ENCODE measurements at regions not wholly inside any gene's neighbourhood (a gene's known extent, or its start where the extent isn't known, plus 50 kb on each side); places are given as distances from the start of the nearest gene placed in this dataset.

- Histone ChIP-seq H3K23ac (ENCODE audit: insufficient read length, low read depth, low read length) (no peak overlapping the region), H3K79me1 (ENCODE audit: insufficient read depth, low read depth, low read length, poor library complexity, severe bottlenecking) (no peaks in the 10 kb centered on the region), H2BK120ac (ENCODE audit: low read depth, low read length, poor library complexity, severe bottlenecking) (no peak overlapping the region), H2BK12ac (ENCODE audit: insufficient read length, low read depth, low read length) (no peak overlapping the region), H3K4me1 (ENCODE audit: insufficient read depth, low read length) (no peaks in the 10 kb centered on the region), H3K23me2 (ENCODE audit: insufficient read length, low read depth, low read length, poor library complexity, severe bottlenecking) (no peaks in the 10 kb centered on the region), H3K9ac (ENCODE audit: extremely low read depth, insufficient read length, low read length) (no peak overlapping the region), H4K20me1 (ENCODE audit: control insufficient read depth, insufficient read depth, insufficient read length) (no peaks in the 10 kb centered on the region), H2BK5ac (ENCODE audit: insufficient read length, low read length) (no peak overlapping the region), H4K91ac (ENCODE audit: insufficient read length, low read depth, low read length) (no peak overlapping the region), H2AK5ac (ENCODE audit: insufficient read length, low read length) (no peak overlapping the region), H3K79me2 (ENCODE audit: insufficient read depth, low read length) (no peaks in the 10 kb centered on the region), H3K18ac (ENCODE audit: insufficient read length, low read depth, low read length) (no peak overlapping the region), H3T11ph (ENCODE audit: low read length) (no peak overlapping the region), H3K4ac (ENCODE audit: low read depth, low read length) (no peak overlapping the region), H2BK20ac (ENCODE audit: low read depth, low read length, poor library complexity, severe bottlenecking) (no peak overlapping the region), H3K4me2 (ENCODE audit: insufficient read depth, insufficient read length, low read length) (no peak overlapping the region), H3K56ac (ENCODE audit: insufficient read length, low read depth, low read length) (no peak overlapping the region), H3K27me3 (ENCODE audit: insufficient read depth, low read length) (no peaks in the 10 kb centered on the region), H2AFZ (ENCODE audit: low read length) (no peak overlapping the region), H3K9me3 (ENCODE audit: control insufficient read depth, low read depth, low read length) (no peaks in the 10 kb centered on the region), H2BK15ac (ENCODE audit: low read depth, low read length) (no peak overlapping the region), H3K27ac (ENCODE audit: insufficient read length, low read depth, low read length) (no peak overlapping the region), H4K5ac (ENCODE audit: insufficient read length, low read depth, low read length) (no peak overlapping the region), H3K14ac (ENCODE audit: insufficient read depth, low read length) (no peak overlapping the region), H4K8ac (replicated peaks; ENCODE audit: insufficient read length, low read depth, low read length) (no peak overlapping the region)
- H3K4me1 Mint-ChIP-seq, result no peaks in the 10 kb centered on the region
- DNase-seq, result no peak
- no peaks in the 10 kb centered on the region for H3K27me3 Mint-ChIP-seq (ENCODE audit: low read depth)
- WGBS (ENCODE audit: extremely low coverage, insufficient read length, low lambda C conversion rate), result no CpG with 5 or more reads among the region's 4 CpGs
- no peaks in the 10 kb centered on the region for H3K9me3 Mint-ChIP-seq
- H3K4me3 Mint-ChIP-seq, result no peak overlapping the region
- peaks cover 0 to 5% (median 0%) of the 10 kb centered on the region in 3 experiments; a peak in 1 of 7 replicates for H3K36me3 Mint-ChIP-seq (ENCODE audit: insufficient read depth in 1 of 3, low read depth in 3 of 3)
- TF ChIP-seq CTCF (conservative IDR thresholded peaks at IDR 0.05), result no peak
- no peak overlapping the region for H3K27ac Mint-ChIP-seq
Observed at GRCh38 chr2:146262606-146263005, 1582.2 kb upstream of the ACVR2A start.
